ENCODE measurements at regions not wholly inside any gene's neighbourhood (a gene's known extent, or its start where the extent isn't known, plus 50 kb on each side); places are given as distances from the start of the nearest gene placed in this dataset.

DNA sequence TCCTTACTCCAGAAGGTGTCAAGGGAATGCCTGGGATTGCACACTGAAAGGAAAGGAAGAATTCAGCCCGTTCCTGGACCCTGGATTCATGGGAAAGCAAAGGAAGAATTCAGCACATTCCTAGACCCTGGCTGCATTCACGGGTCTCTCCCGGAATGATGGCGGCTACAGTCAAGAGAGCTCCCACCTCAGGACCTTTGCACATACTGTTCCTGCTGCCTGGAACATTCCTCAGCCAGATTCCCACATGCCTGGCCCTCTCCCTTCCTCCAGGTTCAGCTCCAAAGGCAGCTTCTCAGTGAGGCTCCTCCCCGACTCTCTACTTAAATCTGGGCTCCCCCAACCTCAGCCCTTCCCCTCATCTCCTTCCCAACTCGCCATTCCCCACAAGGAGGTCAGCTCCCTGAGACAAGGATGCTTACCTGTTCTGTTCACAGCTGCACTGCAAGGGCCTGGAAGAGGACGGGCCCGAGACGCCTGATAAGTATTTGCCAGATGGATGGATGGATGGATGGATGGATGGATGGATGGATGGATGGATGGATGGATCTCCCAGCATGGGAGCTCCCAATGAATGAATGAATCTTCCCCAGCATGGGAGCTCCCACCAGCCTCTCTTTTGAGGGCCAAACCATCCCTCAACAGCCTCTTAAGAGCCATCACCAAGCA lies 77.4 kb downstream of the NCOR2 start:
- DNase-seq (ENCODE audit: low spot score), result no peak

DNA sequence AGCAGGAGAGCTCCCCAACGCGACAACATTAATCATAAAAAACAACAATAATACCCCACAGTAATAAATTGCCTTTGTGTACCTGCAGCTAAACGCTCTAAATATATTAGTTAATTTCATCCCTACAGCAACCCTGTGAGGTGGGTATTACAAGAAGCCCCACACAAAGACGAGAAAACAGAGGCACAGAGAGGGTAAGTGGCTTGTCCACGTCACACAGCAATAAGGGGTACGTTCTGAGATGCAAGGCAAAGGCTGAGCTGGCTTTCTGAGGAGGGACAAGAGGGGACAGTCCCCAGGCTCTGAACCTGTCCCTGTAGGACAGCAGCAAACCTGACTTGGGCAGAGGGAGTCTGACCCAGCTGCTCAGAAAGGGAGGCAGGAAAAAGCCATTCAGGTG lies 78.2 kb downstream of the NCOR2 start:
- DNase-seq (ENCODE audit: low spot score), result no peak

DNA sequence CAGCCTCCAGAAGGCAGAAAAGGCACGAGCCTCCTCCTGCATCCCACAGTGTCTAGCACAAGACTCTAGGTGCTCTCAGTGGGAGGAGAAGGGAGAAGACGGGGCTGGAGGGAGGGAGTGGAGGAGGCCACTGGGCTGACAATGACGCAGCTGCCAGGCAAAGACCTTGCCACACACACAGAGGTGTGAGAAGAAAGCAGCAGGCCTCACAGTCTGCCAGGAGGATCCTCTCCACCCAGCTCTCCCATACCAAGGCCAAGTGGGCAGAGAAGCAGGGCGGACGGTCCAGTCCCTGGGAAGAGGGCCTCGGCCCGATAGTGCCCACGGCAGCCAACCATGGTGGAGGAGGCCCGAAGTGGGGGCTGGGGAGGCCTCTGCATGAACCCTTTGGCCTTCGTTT lies 78.9 kb downstream of the NCOR2 start:
- DNase-seq (ENCODE audit: low spot score), result no peak

DNA sequence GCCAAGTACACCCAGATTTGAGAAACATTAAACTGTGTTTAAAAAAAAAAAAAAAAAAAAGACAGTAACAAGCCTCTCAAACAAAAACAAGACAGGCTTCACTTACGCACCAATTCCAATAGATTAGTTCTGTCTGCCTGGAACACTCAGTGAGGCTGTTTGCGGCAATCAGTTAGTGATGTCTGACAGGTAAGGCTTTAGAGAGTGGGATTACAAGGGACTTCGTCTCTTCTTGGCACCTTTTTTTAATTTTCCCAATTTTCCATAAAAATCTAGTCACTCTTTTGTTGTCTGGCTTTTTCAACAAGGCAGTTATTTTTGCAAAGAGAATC lies 79.6 kb downstream of the NCOR2 start:
- DNase-seq (ENCODE audit: low spot score), result no peak

DNA sequence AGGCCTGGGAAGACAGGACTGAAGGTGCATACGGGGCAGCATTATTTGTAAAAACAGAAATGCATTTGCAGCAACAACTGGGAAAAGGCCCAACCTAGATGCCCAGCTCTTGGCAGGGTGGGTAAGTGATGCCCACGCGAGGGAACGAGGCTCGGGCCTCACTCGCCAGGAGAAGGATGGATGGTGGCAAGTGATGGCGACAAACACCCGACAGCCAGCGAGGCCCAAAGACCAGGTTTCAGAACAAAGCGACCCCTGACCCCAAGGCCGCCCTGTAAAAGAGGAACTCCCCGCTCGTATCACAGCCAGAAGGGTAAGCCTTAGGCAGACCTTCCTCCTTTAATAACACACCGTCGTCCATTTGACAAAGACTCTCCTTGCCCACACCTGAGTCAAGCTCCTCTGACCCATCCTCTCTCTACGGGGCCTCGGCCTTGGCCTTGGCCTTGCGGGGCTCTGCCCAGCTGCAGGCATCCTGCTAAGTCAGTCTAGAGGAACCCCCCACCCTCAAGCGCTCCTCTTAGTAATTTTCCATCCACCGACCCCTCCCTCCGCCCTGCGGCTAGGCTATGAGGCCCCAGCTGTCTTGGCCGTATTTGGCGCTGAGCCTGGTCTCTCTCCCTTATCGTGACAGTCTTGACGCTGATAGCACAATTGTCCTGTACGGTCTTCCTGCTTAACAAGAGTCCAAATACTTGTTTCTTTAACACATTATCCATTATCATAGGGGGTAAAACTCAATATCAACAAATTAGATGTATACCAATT lies 80.2 kb downstream of the NCOR2 start:
- DNase-seq (ENCODE audit: low spot score), result no peak

DNA sequence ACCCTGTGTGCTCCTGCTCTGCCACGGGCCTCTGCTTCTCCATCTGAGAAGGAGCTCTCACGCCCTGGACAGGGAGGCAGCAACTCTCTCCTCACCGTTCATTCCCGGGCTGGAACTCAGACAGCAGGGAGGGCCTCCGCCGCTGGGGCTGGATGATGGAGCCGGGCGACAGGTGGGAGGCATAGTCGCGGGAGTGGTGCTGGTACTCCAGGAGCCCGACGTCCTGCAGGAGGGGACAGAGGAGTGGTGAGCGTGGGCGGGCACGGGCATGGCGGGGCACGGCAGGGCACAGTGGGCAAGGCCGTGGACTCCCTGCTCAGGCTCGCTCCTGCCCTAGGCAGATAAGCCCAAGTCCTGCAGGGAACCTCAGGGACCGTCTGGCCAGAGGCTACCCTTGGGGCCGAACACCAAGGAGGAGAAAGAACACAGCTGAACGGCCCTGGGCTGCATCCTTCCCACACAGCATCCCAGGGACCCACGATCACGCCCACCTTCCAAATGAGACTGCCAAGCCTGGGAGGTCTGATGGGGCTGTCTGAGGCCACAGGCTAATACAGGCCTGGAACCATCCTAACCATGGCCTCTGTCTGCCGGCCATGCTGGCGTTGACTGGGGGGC lies 81.0 kb downstream of the NCOR2 start:
- no peak for DNase-seq (ENCODE audit: low spot score)

DNA sequence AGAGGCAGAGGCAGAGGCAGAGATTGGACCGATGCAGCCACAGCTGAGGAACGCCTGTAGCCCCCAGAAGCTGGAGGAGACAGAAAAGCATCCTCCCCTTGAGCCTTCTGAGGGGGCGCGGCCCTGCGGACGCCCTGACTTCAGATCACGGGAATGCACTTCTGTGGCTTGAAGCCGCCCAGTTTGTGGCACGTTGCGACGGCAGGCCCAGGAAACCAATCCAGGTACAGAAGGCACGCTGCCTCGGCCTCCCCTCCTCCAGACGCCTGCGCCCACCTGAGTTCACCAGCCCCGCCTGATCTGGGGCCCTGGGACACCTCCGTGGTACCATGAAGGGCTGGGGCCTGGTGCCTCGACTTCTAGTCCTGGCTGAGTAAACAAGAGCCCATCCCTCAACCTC lies 82.0 kb downstream of the NCOR2 start:
- no peak for DNase-seq (ENCODE audit: low spot score)

DNA sequence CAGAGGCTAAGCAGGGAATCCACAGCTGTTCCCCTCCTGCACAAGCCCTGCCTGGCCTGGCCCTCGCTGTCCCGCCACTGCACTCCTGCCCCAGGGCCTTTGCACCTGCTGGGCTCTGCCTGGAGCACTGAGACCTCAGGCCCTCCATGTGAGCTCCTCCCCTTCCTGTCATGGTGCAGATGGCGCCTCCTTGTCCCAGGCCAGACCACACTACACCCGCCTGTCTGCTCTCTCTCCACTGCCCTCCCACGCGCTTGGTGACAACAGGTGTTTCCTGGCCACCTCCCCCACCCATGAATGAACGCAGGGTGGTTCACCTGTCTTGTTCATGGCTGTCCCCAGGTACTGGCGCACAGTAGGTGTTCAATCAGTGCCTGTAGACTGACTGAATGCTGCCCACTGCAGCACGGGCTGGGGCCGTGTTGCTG lies 82.9 kb downstream of the NCOR2 start:
- no peak for DNase-seq (ENCODE audit: low spot score)

DNA sequence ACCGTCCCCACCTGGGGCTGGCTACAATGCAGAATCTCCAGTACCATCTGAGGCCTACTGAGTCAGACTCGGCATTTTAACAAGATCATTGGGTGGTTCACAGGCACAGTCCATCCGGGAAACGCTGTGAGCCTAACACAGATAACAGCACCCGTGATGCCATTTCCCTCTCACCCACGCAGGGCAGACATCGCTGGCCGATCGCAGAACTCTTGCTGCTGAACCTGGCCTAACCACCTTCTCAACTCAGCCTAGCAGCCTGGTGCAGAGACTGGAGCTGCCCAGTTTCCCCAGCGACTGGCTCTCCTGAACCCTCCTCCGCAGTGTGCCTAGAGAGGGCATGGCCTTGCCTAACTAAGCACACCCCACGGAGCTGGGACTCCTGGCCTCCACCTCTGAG lies 83.3 kb downstream of the NCOR2 start:
- no peak for DNase-seq (ENCODE audit: low spot score)

DNA sequence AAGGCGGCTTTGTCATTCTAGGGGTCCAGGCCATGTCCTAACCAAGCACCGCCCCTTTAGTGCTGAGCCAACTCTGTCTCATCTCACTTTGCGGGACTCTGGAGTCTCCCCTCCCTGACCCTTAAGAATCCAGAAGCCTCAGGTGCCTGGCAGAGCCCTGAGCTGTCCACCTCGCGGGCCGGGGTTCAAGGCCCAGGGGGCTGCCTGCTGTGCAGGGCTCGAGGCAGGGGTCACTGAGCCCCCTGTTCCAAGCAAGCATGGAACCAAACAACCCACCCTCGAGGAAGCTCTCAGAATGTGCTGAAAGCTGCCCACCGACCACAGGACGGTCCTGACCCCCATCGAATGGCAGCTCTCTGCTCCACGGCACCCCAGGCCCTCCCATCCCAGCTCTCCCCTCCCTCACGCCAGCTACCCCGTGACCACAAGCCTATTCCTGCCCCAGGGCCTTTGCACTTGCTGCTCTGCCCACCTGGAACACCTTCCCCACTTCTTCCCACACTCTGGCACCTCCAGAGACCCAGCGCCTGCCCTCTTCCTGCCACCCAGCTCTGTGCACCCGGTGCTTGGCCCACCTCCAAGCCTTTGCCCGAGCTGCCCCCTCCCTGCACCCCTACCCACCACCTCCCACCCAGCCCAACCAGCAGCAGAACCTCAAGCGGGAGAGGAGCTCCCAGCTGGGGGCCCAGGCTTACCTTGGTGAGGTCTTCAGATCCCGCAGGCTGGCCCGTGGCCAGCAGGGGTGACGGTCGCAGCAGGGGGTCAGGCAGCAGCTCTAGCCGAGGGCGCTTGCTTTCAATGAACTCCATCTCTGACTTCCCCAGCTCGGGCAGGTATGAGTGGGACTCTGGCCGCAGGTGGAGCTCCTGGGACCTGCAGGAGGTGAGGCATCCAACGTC lies 84.3 kb downstream of the NCOR2 start:
- no peak for DNase-seq (ENCODE audit: low spot score)

DNA sequence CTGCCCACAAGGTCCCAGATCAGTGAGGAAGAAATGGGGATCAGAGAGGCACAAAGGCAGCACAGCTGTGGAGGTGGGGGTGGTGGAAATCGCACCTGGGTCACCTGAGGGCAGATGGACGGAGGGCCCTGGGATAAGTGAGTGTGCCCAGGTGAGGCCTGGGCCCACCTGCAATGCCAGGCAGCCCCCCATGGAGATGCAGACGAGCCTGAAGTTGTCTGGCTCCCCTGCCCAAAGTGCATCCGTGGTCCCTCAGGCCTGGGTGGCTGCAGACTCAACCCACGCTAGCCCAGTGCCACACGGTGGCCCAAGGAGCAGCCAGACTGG lies 84.9 kb downstream of the NCOR2 start:
- no peak for DNase-seq (ENCODE audit: low spot score)

DNA sequence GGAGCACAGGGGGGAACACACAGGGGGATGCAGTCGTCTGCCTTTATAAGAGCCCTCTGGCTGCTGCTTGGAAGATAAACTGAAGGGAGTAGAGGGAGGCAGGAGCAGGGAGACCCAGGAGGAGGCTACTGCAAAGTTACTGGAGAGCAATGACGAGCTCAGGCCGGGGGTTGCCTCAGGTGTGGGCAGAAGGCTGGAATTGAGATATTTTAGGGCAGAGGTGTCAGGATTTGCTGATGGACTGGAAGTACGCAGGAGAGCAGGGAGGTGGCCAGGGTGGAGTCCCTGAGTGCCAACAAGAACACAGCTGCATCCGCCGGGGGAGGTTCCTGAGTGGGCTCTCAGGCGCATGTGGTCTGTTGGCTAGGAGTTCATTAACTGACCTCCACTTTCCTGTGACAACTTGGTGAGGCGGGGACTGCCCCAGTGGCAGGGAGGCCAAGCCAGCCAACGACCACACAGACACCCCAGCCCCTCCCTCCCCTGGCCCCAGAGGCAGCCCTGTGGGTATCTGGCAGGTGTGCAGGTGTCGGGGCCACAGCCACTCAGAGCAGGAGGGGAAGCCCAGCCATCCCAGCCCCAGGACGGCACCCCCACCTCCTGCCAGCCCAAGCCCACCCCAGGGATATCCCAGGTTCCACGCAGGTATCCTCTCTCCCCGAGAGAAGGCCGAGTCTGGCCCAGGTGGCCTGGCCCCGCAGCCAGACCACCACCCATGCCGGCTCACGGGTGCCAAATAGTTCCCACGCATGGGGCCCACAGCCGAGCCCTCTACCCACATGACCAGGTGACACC lies 85.4 kb downstream of the NCOR2 start:
- DNase-seq (ENCODE audit: low spot score), result no peak

DNA sequence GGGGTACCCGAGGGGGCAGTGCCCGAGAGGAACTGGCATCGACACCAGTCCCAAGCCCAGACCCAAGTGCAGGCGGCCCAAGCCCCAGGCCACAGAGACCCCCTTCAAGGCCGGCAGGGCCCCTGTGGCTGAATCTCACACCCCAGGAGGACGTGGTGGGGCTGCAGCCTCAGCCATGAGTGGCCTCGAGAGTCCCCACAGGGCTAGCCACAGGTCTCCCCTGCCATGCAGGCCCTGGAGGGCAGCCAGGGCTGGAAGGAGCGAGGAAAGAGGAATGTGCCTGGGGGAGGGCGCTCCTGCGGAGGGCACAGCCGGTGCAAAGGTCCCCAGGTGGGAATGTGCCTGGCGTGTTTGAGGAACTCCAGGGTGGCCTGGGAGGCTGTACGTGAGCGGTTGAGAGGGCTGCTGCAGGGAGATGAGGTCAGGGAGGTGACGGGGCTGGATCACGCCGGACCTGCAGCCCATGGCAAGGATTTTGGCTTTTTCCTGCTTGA lies 86.1 kb downstream of the NCOR2 start:
- no peak for DNase-seq (ENCODE audit: low spot score)

DNA sequence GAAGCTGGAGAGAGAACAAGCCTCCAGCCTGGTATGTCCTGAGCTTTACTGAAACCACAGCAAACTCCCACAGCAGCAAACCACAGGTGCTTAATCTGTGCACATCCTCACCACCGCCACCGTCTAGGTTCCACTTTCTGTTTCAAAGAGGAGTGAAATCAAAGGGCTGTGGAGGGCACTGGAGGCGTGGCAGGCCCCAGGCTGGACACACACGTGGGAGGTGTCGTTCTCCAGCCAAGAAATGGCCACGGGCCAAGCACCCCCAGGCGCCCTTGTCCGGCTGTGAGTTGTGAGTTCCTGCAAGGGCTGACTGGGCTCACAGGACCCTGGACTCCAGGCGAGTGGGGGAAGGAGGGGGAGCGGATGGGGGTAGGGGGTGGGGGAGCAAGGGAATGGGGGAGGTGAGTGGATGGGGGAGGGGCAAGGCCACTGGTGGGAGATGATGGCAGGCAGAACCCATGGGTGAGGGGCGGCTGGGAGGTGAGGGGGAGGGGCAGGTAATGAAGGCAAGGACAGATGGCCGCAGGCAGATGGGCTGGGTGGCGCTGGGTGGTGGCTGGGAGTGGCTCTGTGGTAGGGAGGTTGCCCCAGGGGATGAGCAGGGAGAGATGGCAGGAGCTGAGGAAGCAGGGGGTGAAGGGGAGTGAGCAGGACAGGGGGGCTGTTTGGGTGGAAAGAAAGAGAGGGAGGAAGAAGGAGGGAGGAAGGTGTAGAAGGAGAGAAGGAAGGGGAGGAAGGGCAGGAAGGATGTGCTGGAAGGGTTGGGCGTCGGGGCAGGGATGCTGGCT lies 86.7 kb downstream of the NCOR2 start:
- no peak for DNase-seq (ENCODE audit: low spot score)

DNA sequence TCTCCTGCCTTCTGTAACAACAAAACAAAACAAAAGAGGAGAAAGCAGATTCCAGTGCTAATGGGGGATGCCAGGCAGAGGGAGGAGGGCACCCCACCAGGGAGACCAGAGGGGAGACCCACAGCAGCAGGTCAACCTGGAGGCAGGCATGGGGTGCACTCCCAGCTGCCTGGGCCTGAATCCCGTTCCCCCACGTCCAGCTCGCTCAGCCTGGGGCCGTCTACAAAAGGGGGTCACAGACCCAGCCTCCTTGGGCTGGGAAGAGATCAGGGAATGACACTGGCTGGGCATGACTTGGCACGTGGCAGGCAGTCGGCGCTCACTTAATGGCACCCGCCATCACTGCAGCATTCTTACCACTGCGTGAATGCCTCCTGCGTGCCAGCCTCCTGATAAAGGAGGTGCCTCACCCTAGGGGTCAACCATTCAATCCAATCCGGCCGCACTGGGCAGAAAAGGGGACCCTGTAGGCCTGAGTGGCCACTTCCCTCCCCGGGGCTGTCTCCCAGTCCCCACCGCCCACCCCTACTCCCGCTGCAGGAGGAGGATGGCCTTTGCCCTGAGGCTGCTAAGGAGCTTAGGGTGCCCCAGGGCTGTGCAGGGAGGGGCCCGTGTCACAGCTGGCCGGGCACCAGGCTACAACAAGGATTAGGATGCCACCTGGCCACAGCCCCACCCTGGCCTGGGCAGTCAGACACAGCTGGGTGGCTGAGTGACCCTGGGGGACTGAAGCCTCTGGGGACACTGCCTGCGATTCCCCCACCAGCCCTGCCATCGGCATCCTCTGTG lies 87.5 kb downstream of the NCOR2 start:
- DNase-seq (ENCODE audit: low spot score), result no peak

DNA sequence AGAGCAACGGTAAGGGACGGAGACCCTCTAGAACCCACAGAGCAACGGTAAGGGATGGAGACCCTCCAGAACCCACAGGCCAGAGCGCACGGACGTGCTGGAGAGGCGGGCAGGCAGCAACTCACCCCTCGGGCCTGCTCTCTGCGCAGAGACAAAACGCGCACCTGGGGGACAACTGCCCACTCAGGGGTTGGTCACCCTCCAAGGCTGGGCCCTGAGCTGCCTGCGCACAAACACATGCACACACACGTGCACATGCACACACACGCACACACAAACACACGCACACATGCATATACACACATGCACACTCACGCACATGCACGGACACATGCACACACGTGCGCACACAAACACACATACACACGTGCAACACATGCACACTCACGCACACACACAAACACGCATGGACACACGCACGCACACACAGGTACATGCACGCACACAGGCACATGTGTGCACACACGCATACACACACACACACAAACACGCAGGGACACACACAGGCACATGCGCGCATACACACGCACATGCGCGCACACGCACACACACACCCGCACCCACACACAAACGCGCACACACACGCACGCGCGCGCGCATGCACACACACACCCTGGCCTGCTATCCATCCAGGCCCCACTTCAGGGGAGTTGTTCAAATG lies 88.3 kb downstream of the NCOR2 start:
- no peak for DNase-seq (ENCODE audit: low spot score)

DNA sequence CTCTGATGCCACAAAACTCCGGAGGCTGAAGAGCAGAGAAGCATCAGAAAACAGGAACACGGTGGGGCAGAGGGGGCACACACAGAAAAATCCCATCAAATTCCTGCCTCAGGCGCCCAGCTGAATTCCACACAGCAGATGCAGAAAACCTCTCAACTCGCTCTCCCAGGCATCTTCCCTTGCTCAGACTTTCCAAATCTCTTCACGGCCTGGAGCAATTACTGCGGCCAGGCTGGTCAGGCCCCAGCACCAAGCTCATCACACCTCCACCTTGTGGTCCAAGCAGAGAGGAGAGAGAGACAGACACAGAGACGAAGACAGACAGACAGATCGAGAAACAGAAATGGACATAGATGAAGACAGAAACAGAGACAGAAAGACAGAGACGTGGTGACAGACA lies 89.0 kb downstream of the NCOR2 start:
- DNase-seq (ENCODE audit: low spot score), result no peak

DNA sequence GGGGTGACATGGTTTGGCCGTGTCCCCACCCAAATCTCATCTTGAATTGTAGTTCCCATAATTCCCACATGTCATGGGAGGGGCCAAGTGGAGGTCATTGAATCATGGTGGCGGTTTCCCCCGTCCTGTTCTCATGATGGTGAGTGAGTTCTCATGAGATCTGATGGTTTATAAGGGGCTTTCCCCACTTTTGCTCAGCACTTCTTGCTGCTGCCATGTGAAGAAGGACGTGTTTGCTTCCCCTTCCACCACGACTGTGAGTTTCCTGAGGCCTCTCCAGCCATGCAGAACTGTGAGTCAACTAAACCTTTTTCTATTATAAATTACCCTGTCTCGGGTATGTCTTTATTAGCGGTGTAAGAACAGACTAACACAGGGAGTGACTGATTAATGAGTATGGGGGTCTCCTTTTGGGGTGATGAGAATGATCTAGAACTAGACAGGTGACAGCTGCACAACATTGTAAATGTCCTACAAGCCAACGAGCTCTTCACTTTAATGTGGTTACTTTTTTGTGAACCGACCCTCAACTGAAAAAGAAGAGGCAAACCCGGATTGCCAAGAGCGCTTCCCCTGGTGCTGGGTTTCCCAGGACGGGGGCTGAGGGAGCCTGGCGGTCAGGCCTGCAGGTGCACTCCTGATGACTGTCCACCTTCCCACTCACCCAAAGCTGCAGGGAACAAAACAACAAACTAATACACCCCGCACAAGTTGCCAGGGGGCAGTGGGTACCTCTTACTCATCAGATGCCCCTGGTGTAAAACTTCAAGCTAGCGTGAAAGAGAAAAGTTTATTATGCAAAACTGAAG lies 90.1 kb downstream of the NCOR2 start:
- DNase-seq (ENCODE audit: low spot score), result no peak

DNA sequence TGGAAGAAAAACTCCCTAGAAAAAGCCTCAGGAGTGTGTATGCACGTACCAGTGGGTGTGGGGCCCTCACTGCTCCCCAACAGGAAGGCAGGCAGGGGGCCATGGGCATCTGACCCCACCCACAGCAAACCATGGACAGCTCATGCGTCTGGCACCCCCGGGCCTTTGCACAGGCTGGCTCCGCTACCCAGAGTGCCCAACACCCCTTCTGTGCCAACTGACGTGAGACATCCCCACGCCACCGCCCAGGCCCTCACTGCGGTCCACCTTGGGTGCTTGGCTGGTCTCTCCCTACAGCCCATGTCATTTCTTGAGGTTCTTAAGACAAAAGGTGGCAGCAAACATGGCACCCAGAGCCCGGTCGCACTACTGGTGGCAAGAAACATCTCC lies 91.4 kb downstream of the NCOR2 start:
- no peak for DNase-seq (ENCODE audit: low spot score)
